ENCODE measurements at regions not wholly inside any gene's neighbourhood (a gene's known extent, or its start where the extent isn't known, plus 50 kb on each side); places are given as distances from the start of the nearest gene placed in this dataset.

DNA sequence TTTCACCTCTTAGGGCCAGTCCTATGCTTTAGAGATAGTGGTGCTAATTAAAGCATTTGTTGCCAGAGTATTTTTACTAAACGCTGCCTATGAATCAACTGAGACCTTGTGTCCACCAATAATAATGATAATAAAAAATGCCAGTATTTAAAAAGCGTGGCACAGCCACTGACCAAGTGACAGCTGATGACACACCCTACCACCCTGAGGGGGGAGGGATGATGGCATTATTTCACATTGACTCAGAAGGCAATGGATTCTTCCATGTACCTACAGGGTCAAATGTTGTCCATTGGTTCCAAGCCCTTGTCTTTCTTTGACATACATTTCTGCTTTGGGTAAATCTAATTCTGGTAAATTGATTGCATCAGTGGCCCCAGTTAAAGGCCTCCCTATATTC, 384.4 kb downstream of the DLEU7 start:
- DNase-seq, result no peak
- Histone ChIP-seq H3K9me3 (no peaks in the 10 kb centered on the region), H3K27me3 (no peaks in the 10 kb centered on the region), H3K27ac (no peak overlapping the region), H3K4me1 (peaks cover 0 to 28% (median 9%) of the 10 kb centered on the region in 12 donors), H3K4me3 (no peak overlapping the region), H3K36me3 (no peaks in the 10 kb centered on the region)
- ATAC-seq, result no peak
- TF ChIP-seq, protein P1, sequence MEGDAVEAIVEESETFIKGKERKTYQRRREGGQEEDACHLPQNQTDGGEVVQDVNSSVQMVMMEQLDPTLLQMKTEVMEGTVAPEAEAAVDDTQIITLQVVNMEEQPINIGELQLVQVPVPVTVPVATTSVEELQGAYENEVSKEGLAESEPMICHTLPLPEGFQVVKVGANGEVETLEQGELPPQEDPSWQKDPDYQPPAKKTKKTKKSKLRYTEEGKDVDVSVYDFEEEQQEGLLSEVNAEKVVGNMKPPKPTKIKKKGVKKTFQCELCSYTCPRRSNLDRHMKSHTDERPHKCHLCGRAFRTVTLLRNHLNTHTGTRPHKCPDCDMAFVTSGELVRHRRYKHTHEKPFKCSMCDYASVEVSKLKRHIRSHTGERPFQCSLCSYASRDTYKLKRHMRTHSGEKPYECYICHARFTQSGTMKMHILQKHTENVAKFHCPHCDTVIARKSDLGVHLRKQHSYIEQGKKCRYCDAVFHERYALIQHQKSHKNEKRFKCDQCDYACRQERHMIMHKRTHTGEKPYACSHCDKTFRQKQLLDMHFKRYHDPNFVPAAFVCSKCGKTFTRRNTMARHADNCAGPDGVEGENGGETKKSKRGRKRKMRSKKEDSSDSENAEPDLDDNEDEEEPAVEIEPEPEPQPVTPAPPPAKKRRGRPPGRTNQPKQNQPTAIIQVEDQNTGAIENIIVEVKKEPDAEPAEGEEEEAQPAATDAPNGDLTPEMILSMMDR (IDR thresholded peaks at IDR 0.05), result no peak
- TF ChIP-seq POLR2A (IDR thresholded peaks at IDR 0.05), result no peak
- WGBS, 4 donors, result 54 to 73% (median 62%) methylated on average over 2 of the region's 2 CpGs
- intact Hi-C loops (cut with DNase I), result no loop called here

DNA sequence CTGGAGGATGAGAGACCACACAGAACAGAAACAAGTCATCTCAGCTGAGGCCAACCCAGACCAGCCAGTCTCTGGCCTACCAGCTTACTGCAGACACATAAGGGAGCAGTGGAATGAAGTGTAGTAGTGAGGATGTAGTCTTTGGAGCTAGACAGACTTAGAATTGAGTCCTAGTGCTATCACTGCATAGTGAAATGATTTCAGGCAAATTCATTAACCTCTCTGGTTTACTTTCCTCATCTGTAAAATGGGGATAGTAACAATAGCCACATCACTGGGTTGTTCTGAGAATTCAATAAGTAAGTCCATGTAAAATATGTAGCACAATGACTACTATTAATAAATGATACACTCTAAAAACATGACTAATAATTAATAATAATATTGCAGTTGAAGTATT, 383.8 kb downstream of the DLEU7 start:
- Histone ChIP-seq H3K27me3 (no peaks in the 10 kb centered on the region), H3K4me3 (no peak overlapping the region), H3K36me3 (no peaks in the 10 kb centered on the region), H3K4me1 (peaks cover 0 to 23% (median 8%) of the 10 kb centered on the region in 12 donors), H3K9me3 (no peaks in the 10 kb centered on the region), H3K27ac (no peak overlapping the region)
- intact Hi-C loops (cut with DNase I), result no loop called here
- no peak for TF ChIP-seq POLR2A (IDR thresholded peaks at IDR 0.05)
- TF ChIP-seq, protein P1 (IDR thresholded peaks at IDR 0.05), result no peak
- DNase-seq, result no peak
- no peak for ATAC-seq

DNA sequence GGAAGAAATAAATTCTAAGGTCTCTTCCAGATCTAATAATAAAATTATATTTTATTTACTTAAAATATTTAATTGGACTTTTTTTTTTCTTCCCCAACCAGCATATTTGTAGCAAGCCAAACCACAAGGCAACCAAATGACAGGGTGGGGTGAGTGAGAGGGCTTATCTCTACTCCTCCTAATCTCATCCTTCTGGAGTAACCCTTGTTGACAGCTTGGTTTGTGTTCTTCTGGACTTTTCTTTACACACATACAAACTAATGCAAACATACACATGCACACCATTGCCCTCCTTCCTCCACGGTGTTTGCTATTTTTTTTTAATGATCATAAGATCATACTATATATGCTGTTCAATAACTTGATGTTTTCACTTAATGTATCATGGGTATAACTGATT, 383.1 kb downstream of the DLEU7 start:
- Histone ChIP-seq H3K4me1 (peaks cover 0 to 23% (median 8%) of the 10 kb centered on the region in 12 donors), H3K9me3 (no peaks in the 10 kb centered on the region), H3K4me3 (no peak overlapping the region), H3K27ac (no peak overlapping the region), H3K36me3 (no peaks in the 10 kb centered on the region), H3K27me3 (no peaks in the 10 kb centered on the region)
- ATAC-seq (no peak), DNase-seq (no peak)
- 46 to 56% (median 51%) methylated on average over 1 of the region's 1 CpG for WGBS, 4 donors
- intact Hi-C loops (cut with DNase I), result no loop called here
- no peak for TF ChIP-seq POLR2A (IDR thresholded peaks at IDR 0.05)
- TF ChIP-seq, protein P1 (IDR thresholded peaks at IDR 0.05), result no peak

DNA sequence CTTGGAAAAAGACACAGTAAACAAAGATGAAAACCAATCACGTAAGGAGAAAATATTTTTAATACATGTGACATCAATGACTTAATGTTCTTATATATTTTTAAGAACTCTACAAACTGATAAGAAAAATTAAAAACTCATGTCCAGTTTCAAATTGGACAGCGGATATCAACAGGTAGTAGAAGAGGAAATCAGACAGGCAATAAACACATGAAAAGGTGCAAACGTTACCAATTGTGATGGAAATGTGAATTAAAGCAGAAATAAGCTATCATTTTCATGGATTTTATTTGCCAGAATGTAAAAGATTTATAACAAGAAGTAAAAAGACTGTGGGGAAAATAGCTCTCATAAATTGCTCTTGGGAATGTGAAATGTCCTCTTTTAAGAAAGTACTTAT, 382.3 kb downstream of the DLEU7 start:
- Histone ChIP-seq H3K4me1 (peaks cover 0 to 16% (median 6%) of the 10 kb centered on the region in 12 donors), H3K4me3 (no peak overlapping the region), H3K27ac (no peak overlapping the region), H3K36me3 (no peaks in the 10 kb centered on the region), H3K27me3 (no peaks in the 10 kb centered on the region), H3K9me3 (no peaks in the 10 kb centered on the region)
- WGBS, 4 donors, result 88 to 91% (median 89%) methylated on average over 3 of the region's 3 CpGs
- DNase-seq (no peak), ATAC-seq (no peak)
- TF ChIP-seq, protein P1 (IDR thresholded peaks at IDR 0.05), result no peak
- no peak for TF ChIP-seq POLR2A (IDR thresholded peaks at IDR 0.05)
- intact Hi-C loops (cut with DNase I), result no loop called here

All from heart left ventricle (tissue), 16 donors.